ENCODE measurements at regions not wholly inside any gene's neighbourhood (a gene's known extent, or its start where the extent isn't known, plus 50 kb on each side); places are given as distances from the start of the nearest gene placed in this dataset.
A peak's percentile ranks its signal among the peaks of the same experiment; 100 is the strongest.

- no peaks in the 10 kb centered on the region for H3K36me3 ChIP-seq (ENCODE audit: insufficient read depth, insufficient read length, low read length)
- H3K4me3 ChIP-seq (ENCODE audit: insufficient read length, low read depth) = no peak overlapping the region
- H3K9ac ChIP-seq (ENCODE audit: insufficient read length, low read depth) = no peak overlapping the region
- TF ChIP-seq SUZ12 (IDR thresholded peaks at IDR 0.05; ENCODE audit: extremely low read depth, insufficient read depth, insufficient read length) (no peak), ZNF274 (IDR thresholded peaks at IDR 0.05; ENCODE audit: low read depth, low read length) (no peak), YY1 (IDR thresholded peaks at IDR 0.05; ENCODE audit: insufficient read depth, insufficient read length) (no peak)
- no peak for DNase-seq (ENCODE audit: low read depth, low spot score)
- no peaks in the 10 kb centered on the region for H3K9me3 ChIP-seq (ENCODE audit: insufficient read depth, low read length)
- H3K27me3 ChIP-seq (ENCODE audit: insufficient read depth, insufficient read length) = no peaks in the 10 kb centered on the region
- no peaks in the 10 kb centered on the region for H3K4me1 ChIP-seq (ENCODE audit: insufficient read depth, insufficient read length)
Measured at GRCh38 chr6:141990840-141991239, 141.9 kb upstream of the GJE1 start.

DNA sequence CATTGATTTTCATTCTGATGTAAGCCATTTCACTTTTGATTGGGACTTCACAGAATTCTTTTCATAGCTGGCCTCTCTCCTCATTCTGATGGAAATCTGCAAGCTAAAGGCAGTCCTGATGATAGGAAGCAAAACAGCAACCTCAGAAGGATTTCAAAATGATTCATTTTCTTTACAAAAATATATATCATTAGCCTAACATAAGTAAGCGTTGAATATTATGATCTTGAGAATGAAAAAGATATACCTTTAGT, 143.1 kb upstream of the GJE1 start:
- Histone ChIP-seq H3K4me3 (ENCODE audit: insufficient read length, low read depth) (no peak overlapping the region), H3K9ac (ENCODE audit: insufficient read length, low read depth) (no peak overlapping the region), H3K27me3 (ENCODE audit: insufficient read depth, insufficient read length) (no peaks in the 10 kb centered on the region), H3K4me1 (ENCODE audit: insufficient read depth, insufficient read length) (no peaks in the 10 kb centered on the region), H3K36me3 (ENCODE audit: insufficient read depth, insufficient read length, low read length) (no peaks in the 10 kb centered on the region), H3K9me3 (ENCODE audit: insufficient read depth, low read length) (no peaks in the 10 kb centered on the region)
- TF ChIP-seq ZNF274 (IDR thresholded peaks at IDR 0.05; ENCODE audit: low read depth, low read length) (no peak), SUZ12 (IDR thresholded peaks at IDR 0.05; ENCODE audit: extremely low read depth, insufficient read depth, insufficient read length) (no peak), YY1 (IDR thresholded peaks at IDR 0.05; ENCODE audit: insufficient read depth, insufficient read length) (no peak)
- no peak for DNase-seq (ENCODE audit: low read depth, low spot score)

DNA sequence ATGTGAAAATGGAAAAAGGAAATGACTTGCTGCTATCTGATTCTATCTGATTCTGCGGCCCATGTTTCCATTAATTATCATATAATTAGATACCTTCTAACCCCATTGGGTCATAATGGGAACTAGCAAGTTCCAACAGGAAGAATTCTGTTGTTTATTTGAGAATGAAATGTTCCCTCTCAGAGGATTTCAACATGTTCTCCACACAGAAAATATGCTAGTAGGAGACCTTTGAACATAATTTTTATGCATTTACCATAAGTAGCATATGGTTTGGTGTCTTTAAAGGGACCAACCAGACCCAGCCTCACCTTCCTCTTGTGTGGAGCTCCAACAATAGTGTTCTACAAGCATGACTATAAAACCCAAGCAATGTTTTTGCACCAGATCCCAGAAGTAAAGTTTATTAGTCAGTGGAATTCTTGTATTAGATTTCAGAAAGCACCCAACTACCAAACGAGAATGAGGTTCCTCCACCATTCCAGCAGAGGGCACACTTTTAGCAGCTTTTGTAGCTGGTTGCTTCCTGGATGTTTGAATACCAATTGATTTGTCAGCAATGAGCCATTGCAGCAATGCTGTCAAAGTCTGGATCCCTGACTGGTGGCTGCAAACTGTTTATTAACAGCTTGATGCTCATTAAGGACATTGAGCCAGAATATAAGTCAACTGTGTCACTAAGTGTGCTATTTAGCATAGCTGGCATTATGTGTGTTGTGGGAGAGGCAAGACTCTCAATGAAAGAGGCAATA, 143.6 kb upstream of the GJE1 start:
- peak; percentile 23 for DNase-seq (ENCODE audit: low read depth, low spot score)
- no peak for TF ChIP-seq SUZ12 (IDR thresholded peaks at IDR 0.05; ENCODE audit: extremely low read depth, insufficient read depth, insufficient read length)
- no peak for TF ChIP-seq ZNF274 (IDR thresholded peaks at IDR 0.05; ENCODE audit: low read depth, low read length)
- TF ChIP-seq YY1 (IDR thresholded peaks at IDR 0.05; ENCODE audit: insufficient read depth, insufficient read length) = no peak
- Histone ChIP-seq H3K9me3 (ENCODE audit: insufficient read depth, low read length) (no peaks in the 10 kb centered on the region), H3K36me3 (ENCODE audit: insufficient read depth, insufficient read length, low read length) (no peaks in the 10 kb centered on the region), H3K27me3 (ENCODE audit: insufficient read depth, insufficient read length) (no peaks in the 10 kb centered on the region), H3K9ac (ENCODE audit: insufficient read length, low read depth) (no peak overlapping the region), H3K4me1 (ENCODE audit: insufficient read depth, insufficient read length) (no peaks in the 10 kb centered on the region), H3K4me3 (ENCODE audit: insufficient read length, low read depth) (no peak overlapping the region)

DNA sequence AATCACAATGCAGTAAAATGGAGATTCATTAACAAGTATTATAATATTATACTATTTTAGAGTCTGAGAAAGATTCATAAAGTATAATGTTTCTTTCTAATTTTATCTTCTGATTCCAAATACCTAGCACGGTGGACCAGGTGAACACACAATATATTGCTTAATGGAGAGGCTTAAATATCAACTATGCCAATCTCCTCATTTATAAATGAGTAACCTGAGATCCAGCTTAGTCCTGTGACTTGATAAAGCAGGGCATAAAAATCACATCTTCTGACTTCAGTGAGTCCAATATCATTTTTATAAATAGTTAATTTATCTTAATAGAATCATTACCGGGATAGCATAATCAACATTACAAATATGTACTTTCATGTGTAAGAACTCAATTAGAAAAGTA, 144.4 kb upstream of the GJE1 start:
- H3K27me3 ChIP-seq (ENCODE audit: insufficient read depth, insufficient read length) = no peaks in the 10 kb centered on the region
- H3K36me3 ChIP-seq (ENCODE audit: insufficient read depth, insufficient read length, low read length) = no peaks in the 10 kb centered on the region
- no peak for DNase-seq (ENCODE audit: low read depth, low spot score)
- H3K9me3 ChIP-seq (ENCODE audit: insufficient read depth, low read length) = no peaks in the 10 kb centered on the region
- no peak for TF ChIP-seq YY1 (IDR thresholded peaks at IDR 0.05; ENCODE audit: insufficient read depth, insufficient read length)
- TF ChIP-seq SUZ12 (IDR thresholded peaks at IDR 0.05; ENCODE audit: extremely low read depth, insufficient read depth, insufficient read length) = no peak
- no peak for TF ChIP-seq ZNF274 (IDR thresholded peaks at IDR 0.05; ENCODE audit: low read depth, low read length)
- no peaks in the 10 kb centered on the region for H3K4me1 ChIP-seq (ENCODE audit: insufficient read depth, insufficient read length)
- H3K9ac ChIP-seq (ENCODE audit: insufficient read length, low read depth) = no peak overlapping the region
- no peak overlapping the region for H3K4me3 ChIP-seq (ENCODE audit: insufficient read length, low read depth)

- TF ChIP-seq ZNF274 (IDR thresholded peaks at IDR 0.05; ENCODE audit: low read depth, low read length) (no peak), SUZ12 (IDR thresholded peaks at IDR 0.05; ENCODE audit: extremely low read depth, insufficient read depth, insufficient read length) (no peak), YY1 (IDR thresholded peaks at IDR 0.05; ENCODE audit: insufficient read depth, insufficient read length) (no peak)
- no peak for DNase-seq (ENCODE audit: low read depth, low spot score)
- H3K9ac ChIP-seq (ENCODE audit: insufficient read length, low read depth) = no peak overlapping the region
- no peaks in the 10 kb centered on the region for H3K4me1 ChIP-seq (ENCODE audit: insufficient read depth, insufficient read length)
- no peaks in the 10 kb centered on the region for H3K36me3 ChIP-seq (ENCODE audit: insufficient read depth, insufficient read length, low read length)
- no peak overlapping the region for H3K4me3 ChIP-seq (ENCODE audit: insufficient read length, low read depth)
- no peaks in the 10 kb centered on the region for H3K9me3 ChIP-seq (ENCODE audit: insufficient read depth, low read length)
- H3K27me3 ChIP-seq (ENCODE audit: insufficient read depth, insufficient read length) = no peaks in the 10 kb centered on the region
Measured at GRCh38 chr6:141986457-141986856, 146.3 kb upstream of the GJE1 start.

DNA sequence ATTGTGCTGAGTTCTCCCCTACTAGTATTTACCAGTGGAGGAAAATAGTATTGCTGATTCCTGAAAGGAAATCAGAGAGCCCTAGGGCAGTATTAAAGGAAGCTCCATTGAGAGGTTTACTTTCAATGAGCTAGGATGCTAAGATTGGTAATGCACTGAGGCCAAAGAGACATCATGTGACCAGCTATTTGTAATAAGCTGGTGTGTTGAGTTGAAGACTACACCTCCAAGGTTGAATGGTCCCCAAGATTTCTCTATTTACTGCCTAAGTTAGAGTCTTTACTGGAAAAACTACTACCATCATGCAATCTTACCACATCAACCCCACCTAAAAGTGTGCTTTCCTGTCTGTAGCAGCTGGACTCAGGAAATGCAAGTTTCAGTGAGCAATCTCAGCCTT, 151.5 kb upstream of the GJE1 start:
- Histone ChIP-seq H3K27me3 (ENCODE audit: insufficient read depth, insufficient read length) (no peaks in the 10 kb centered on the region), H3K9me3 (ENCODE audit: insufficient read depth, low read length) (no peaks in the 10 kb centered on the region), H3K9ac (ENCODE audit: insufficient read length, low read depth) (no peak overlapping the region), H3K4me1 (ENCODE audit: insufficient read depth, insufficient read length) (no peaks in the 10 kb centered on the region), H3K4me3 (ENCODE audit: insufficient read length, low read depth) (no peak overlapping the region), H3K36me3 (ENCODE audit: insufficient read depth, insufficient read length, low read length) (no peaks in the 10 kb centered on the region)
- no peak for DNase-seq (ENCODE audit: low read depth, low spot score)
- no peak for TF ChIP-seq SUZ12 (IDR thresholded peaks at IDR 0.05; ENCODE audit: extremely low read depth, insufficient read depth, insufficient read length)
- no peak for TF ChIP-seq ZNF274 (IDR thresholded peaks at IDR 0.05; ENCODE audit: low read depth, low read length)
- TF ChIP-seq YY1 (IDR thresholded peaks at IDR 0.05; ENCODE audit: insufficient read depth, insufficient read length) = no peak

DNA sequence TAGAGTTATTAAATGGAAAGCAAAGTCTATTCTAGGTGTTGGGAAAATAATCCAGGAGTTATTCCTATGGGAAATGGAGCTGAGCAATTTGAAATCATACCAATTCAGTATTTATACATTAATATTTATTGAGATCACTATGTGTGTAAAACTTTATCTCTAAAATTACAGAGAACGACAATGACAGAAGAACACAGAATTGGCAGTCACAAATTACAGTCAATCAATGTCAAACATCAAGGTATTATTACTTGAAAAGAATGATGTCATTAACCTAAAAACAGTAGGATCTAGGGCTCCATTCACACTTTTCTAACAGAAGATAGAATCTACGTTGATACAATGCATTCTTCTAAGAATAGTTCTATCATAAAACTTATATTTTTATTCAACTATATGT, 154.9 kb upstream of the GJE1 start:
- Histone ChIP-seq H3K9me3 (ENCODE audit: insufficient read depth, low read length) (no peaks in the 10 kb centered on the region), H3K9ac (ENCODE audit: insufficient read length, low read depth) (no peak overlapping the region), H3K36me3 (ENCODE audit: insufficient read depth, insufficient read length, low read length) (no peaks in the 10 kb centered on the region), H3K27me3 (ENCODE audit: insufficient read depth, insufficient read length) (no peaks in the 10 kb centered on the region), H3K4me1 (ENCODE audit: insufficient read depth, insufficient read length) (no peaks in the 10 kb centered on the region), H3K4me3 (ENCODE audit: insufficient read length, low read depth) (no peak overlapping the region)
- no peak for DNase-seq (ENCODE audit: low read depth, low spot score)
- TF ChIP-seq ZNF274 (IDR thresholded peaks at IDR 0.05; ENCODE audit: low read depth, low read length) (no peak), YY1 (IDR thresholded peaks at IDR 0.05; ENCODE audit: insufficient read depth, insufficient read length) (no peak), SUZ12 (IDR thresholded peaks at IDR 0.05; ENCODE audit: extremely low read depth, insufficient read depth, insufficient read length) (no peak)
